Left ventricle myocardium inferior (tissue), 1 donor: ENCODE measurements at regions not wholly inside any gene's neighbourhood (a gene's known extent, or its start where the extent isn't known, plus 50 kb on each side); places are given as distances from the start of the nearest gene placed in this dataset.

ENCODE experiments used
- DNase-seq: peaks from one replicate; pipeline ENCODE4 v3.0.0-alpha.2; 2020
- H3K27ac ChIP-seq: fragments of 200-600 bp; replicated peaks from 2 replicates; pipeline ENCODE4 v1.8.0; 2021
- H3K27me3 ChIP-seq: fragments of 200-600 bp; 2 replicates; pipeline ENCODE4 v1.8.0; 2021; ENCODE audit warnings: low read depth
- H3K36me3 ChIP-seq: fragments of 200-600 bp; 2 replicates; pipeline ENCODE4 v1.8.0; 2021
- H3K4me1 ChIP-seq: fragments of 200-600 bp; 2 replicates; pipeline ENCODE4 v1.8.0; 2021
- H3K4me3 ChIP-seq: fragments of 200-600 bp; 2 replicates; pipeline ENCODE4 v1.8.0; 2021; ENCODE audit warnings: mild to moderate bottlenecking, moderate library complexity
- H3K9me3 ChIP-seq: fragments of 200-600 bp; replicated peaks from 2 replicates; pipeline ENCODE4 v1.8.0; 2021
- intact Hi-C: fragments of 100-400 bp; cut with micrococcal nuclease; formaldehyde crosslinking; loops from one replicate; pipeline ENCODE4 v1.11.0; 2022
- TF ChIP-seq, protein P1 (sequence below): fragments of 200-600 bp; IDR thresholded peaks from 2 replicates; pipeline ENCODE4 v1.8.0; 2021; ENCODE audit warnings: antibody characterized with exemption, mild to moderate bottlenecking, borderline replicate concordance
- donor health status: DM: no; HTN: yes; CAD: no; lungs with severe emphysema.

- intact Hi-C loops, result no loop called here
- Histone ChIP-seq H3K27me3 (no peaks in the 10 kb centered on the region), H3K27ac (no peak overlapping the region), H3K9me3 (no peaks in the 10 kb centered on the region), H3K4me1 (no peaks in the 10 kb centered on the region), H3K4me3 (no peak overlapping the region), H3K36me3 (no peaks in the 10 kb centered on the region)
- TF ChIP-seq, protein P1, sequence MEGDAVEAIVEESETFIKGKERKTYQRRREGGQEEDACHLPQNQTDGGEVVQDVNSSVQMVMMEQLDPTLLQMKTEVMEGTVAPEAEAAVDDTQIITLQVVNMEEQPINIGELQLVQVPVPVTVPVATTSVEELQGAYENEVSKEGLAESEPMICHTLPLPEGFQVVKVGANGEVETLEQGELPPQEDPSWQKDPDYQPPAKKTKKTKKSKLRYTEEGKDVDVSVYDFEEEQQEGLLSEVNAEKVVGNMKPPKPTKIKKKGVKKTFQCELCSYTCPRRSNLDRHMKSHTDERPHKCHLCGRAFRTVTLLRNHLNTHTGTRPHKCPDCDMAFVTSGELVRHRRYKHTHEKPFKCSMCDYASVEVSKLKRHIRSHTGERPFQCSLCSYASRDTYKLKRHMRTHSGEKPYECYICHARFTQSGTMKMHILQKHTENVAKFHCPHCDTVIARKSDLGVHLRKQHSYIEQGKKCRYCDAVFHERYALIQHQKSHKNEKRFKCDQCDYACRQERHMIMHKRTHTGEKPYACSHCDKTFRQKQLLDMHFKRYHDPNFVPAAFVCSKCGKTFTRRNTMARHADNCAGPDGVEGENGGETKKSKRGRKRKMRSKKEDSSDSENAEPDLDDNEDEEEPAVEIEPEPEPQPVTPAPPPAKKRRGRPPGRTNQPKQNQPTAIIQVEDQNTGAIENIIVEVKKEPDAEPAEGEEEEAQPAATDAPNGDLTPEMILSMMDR, result no peak
- no peak for DNase-seq
Measured at GRCh38 chr9:20255052-20255451, 367.2 kb downstream of the MLLT3 start.

- Histone ChIP-seq H3K4me1 (no peaks in the 10 kb centered on the region), H3K27me3 (no peaks in the 10 kb centered on the region), H3K27ac (no peak overlapping the region), H3K9me3 (peaks cover 2% of the 10 kb centered on the region), H3K36me3 (no peaks in the 10 kb centered on the region), H3K4me3 (no peak overlapping the region)
- DNase-seq, result no peak
- TF ChIP-seq, protein P1, result no peak
- intact Hi-C loops, result no loop called here
Measured at GRCh38 chr9:20253635-20254034, 368.7 kb downstream of the MLLT3 start.

DNA sequence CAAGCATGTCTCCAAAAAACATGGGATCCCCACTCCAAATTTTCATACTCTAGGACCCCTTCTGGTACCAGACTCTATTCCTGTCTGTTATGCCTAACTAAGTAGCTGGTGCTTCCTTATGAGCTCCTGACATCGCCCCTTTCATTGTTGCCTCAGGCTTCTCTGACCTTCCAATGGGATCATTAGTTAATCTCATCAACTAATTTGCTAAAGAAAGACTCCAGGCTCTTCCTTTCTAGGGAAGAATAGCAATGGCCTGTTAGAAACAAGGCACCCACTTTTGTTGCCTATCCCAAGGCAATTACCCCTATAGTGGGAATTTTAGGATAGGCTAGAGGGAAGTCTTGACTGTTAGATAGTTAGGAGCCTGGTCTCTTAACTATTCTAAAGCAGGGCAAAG lies 369.5 kb downstream of the MLLT3 start:
- intact Hi-C loops, result no loop called here
- H3K36me3 ChIP-seq, result no peaks in the 10 kb centered on the region
- H3K9me3 ChIP-seq, result peaks cover 10% of the 10 kb centered on the region
- TF ChIP-seq, protein P1, result no peak
- DNase-seq, result no peak
- no peak overlapping the region for H3K4me3 ChIP-seq
- H3K27me3 ChIP-seq, result no peaks in the 10 kb centered on the region
- no peak overlapping the region for H3K27ac ChIP-seq
- H3K4me1 ChIP-seq, result no peaks in the 10 kb centered on the region

- no peak overlapping the region for H3K4me3 ChIP-seq
- no peaks in the 10 kb centered on the region for H3K27me3 ChIP-seq
- TF ChIP-seq, protein P1, result no peak
- H3K4me1 ChIP-seq, result no peaks in the 10 kb centered on the region
- no peak overlapping the region for H3K27ac ChIP-seq
- DNase-seq, result no peak
- intact Hi-C loops, result no loop called here
- H3K36me3 ChIP-seq, result no peaks in the 10 kb centered on the region
- H3K9me3 ChIP-seq, result peaks cover 10% of the 10 kb centered on the region
Measured at GRCh38 chr9:20250791-20251190, 371.5 kb downstream of the MLLT3 start.

GRCh38 chr9:20244271-20244670 lies 378.0 kb downstream of the MLLT3 start:
- Histone ChIP-seq H3K4me1 (no peaks in the 10 kb centered on the region), H3K27ac (no peak overlapping the region)
- TF ChIP-seq, protein P1, result no peak

DNA sequence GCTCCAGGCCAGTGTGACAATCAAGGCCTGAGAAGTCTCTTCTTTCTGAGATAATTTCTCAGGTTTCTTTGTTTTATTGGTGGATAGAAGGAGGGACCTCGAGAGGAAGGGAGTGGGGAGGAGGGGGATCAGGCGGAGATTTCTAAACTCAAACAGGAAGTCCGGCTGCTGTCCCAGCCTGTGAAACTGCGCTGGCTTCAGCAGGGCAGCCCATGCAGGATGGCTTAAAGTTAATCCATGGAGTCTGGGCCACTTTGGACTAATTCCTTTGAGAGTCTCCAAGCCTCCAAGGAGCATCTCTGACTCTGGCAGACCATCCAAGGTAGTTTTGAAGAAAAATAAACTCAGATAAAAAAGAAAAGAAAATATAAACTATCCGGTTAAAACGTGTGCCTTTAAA lies 378.5 kb downstream of the MLLT3 start:
- intact Hi-C loops, result no loop called here
- H3K9me3 ChIP-seq, result peaks cover 10% of the 10 kb centered on the region
- no peaks in the 10 kb centered on the region for H3K36me3 ChIP-seq
- DNase-seq, result no peak
- TF ChIP-seq, protein P1, result no peak
- no peak overlapping the region for H3K27ac ChIP-seq
- no peaks in the 10 kb centered on the region for H3K27me3 ChIP-seq
- no peaks in the 10 kb centered on the region for H3K4me1 ChIP-seq
- H3K4me3 ChIP-seq, result no peak overlapping the region

More at GRCh38 chr9:20244271-20244670, 378.0 kb downstream of the MLLT3 start:
- Histone ChIP-seq H3K36me3 (no peaks in the 10 kb centered on the region), H3K9me3 (peaks cover 10% of the 10 kb centered on the region), H3K4me3 (no peak overlapping the region), H3K27me3 (no peaks in the 10 kb centered on the region)
- DNase-seq, result no peak
- intact Hi-C loops, result no loop called here
